Smooth muscle cell (in vitro differentiated cells): ENCODE measurements at regions not wholly inside any gene's neighbourhood (a gene's known extent, or its start where the extent isn't known, plus 50 kb on each side); places are given as distances from the start of the nearest gene placed in this dataset.
"Not testable (repeated sequence)": the region's sequence is repeated elsewhere in the genome, so short reads cannot be mapped to it uniquely, and the experiment has no call there.

Source experiments
- DNase-seq: peaks from one replicate; lab custom pipeline; 2025; ENCODE audit not compliant: unreplicated experiment; lab: John Stamatoyannopoulos, UW
- H2AFZ ChIP-seq: fragments of 200-600 bp; sonication (generic); 2 replicates; pipeline ENCODE4 v1.6.0; 2016; ENCODE audit warnings: antibody characterized with exemption, low read depth, mild to moderate bottlenecking
- H3F3A ChIP-seq: fragments of 200-600 bp; sonication (generic); 2 replicates; pipeline ENCODE4 v1.6.0; 2017; ENCODE audit warnings: antibody characterized with exemption, low read depth
- H3K27ac ChIP-seq: fragments of 200-600 bp; sonication (generic); 2 replicates; pipeline ENCODE4 v1.5.1; 2016; ENCODE audit warnings: low read depth, mild to moderate bottlenecking
- H3K27me3 ChIP-seq: fragments of 200-600 bp; sonication (generic); 2 replicates; pipeline ENCODE4 v1.6.1; 2016; ENCODE audit warnings: low read depth, mild to moderate bottlenecking
- H3K36me3 ChIP-seq: fragments of 200-600 bp; sonication (generic); 2 replicates; pipeline ENCODE4 v1.5.1; 2016; ENCODE audit warnings: low read depth
- H3K4me1 ChIP-seq: fragments of 200-600 bp; sonication (generic); 2 replicates; pipeline ENCODE4 v1.5.1; 2016; ENCODE audit warnings: low read depth
- H3K4me2 ChIP-seq: fragments of 200-600 bp; sonication (generic); 2 replicates; pipeline ENCODE4 v1.6.0; 2016; ENCODE audit warnings: mild to moderate bottlenecking
- H3K4me3 ChIP-seq: fragments of 200-600 bp; sonication (generic); 2 replicates; pipeline ENCODE4 v1.5.1; 2016; ENCODE audit warnings: mild to moderate bottlenecking
- H3K79me2 ChIP-seq: fragments of 200-600 bp; sonication (generic); 2 replicates; pipeline ENCODE4 v1.6.0; 2016; ENCODE audit warnings: low read depth, mild to moderate bottlenecking
- H3K9ac ChIP-seq: fragments of 200-600 bp; sonication (generic); 2 replicates; pipeline ENCODE4 v1.6.0; 2016; ENCODE audit warnings: low read depth
- H3K9me3 ChIP-seq: fragments of 200-600 bp; sonication (generic); replicated peaks from 2 replicates; pipeline ENCODE4 v1.5.1; 2016; ENCODE audit warnings: low read depth
- H4K20me1 ChIP-seq: fragments of 200-600 bp; sonication (generic); 2 replicates; pipeline ENCODE4 v1.6.0; 2016; ENCODE audit warnings: low read depth
- CTCF ChIP-seq: fragments of 200-600 bp; sonication (generic); IDR thresholded peaks from 2 replicates; pipeline ENCODE4 v1.5.1; 2017; ENCODE audit warnings: borderline replicate concordance, mild to moderate bottlenecking, antibody characterized with exemption; ENCODE audit not compliant: insufficient read depth, poor library complexity, severe bottlenecking
- WGBS: methylation state at CpG from one replicate; pipeline ENCODE4 v1.1.7; 2016; ENCODE audit warnings: low lambda C conversion rate; 5-methylcytosine and 5-hydroxymethylcytosine counted together

GRCh38 chrX:55161581-55161980, 58.6 kb upstream of the PAGE5 start:
- H3K9ac ChIP-seq: peak overlapping the region; percentile 68
- H4K20me1 ChIP-seq: no peaks in the 10 kb centered on the region
- no peaks in the 10 kb centered on the region for H3K36me3 ChIP-seq
- peak overlapping the region; percentile 84 for H3K27ac ChIP-seq
- H3K9me3 ChIP-seq: no peaks in the 10 kb centered on the region
- H2AFZ ChIP-seq: peak overlapping the region; percentile 67
- H3F3A ChIP-seq: no peaks in the 10 kb centered on the region
- DNase-seq: no peak
- H3K4me1 ChIP-seq: peaks cover 5% of the 10 kb centered on the region
- no peaks in the 10 kb centered on the region for H3K27me3 ChIP-seq
- peak overlapping the region; percentile 74 for H3K4me3 ChIP-seq
- WGBS: 56% methylated on average over 12 of the region's 12 CpGs
- no peak for TF ChIP-seq CTCF
- H3K79me2 ChIP-seq: no peaks in the 10 kb centered on the region
- H3K4me2 ChIP-seq: peak overlapping the region; percentile 83

GRCh38 chrX:55163171-55163570, 57.0 kb upstream of the PAGE5 start:
- no peaks in the 10 kb centered on the region for H3K9me3 ChIP-seq
- no peaks in the 10 kb centered on the region for H3K36me3 ChIP-seq
- H3K4me2 ChIP-seq: no peak overlapping the region
- no peaks in the 10 kb centered on the region for H3F3A ChIP-seq
- no peaks in the 10 kb centered on the region for H3K79me2 ChIP-seq
- H3K27ac ChIP-seq: no peak overlapping the region
- no peak overlapping the region for H3K4me3 ChIP-seq
- 83% methylated on average over 3 of the region's 3 CpGs for WGBS
- DNase-seq: no peak
- H3K9ac ChIP-seq: no peak overlapping the region
- TF ChIP-seq CTCF: no peak
- no peak overlapping the region for H2AFZ ChIP-seq
- peaks cover 5% of the 10 kb centered on the region for H3K4me1 ChIP-seq
- H4K20me1 ChIP-seq: no peaks in the 10 kb centered on the region
- H3K27me3 ChIP-seq: no peaks in the 10 kb centered on the region

- H2AFZ ChIP-seq, H3K27ac ChIP-seq, H3K9ac ChIP-seq, H3K27me3 ChIP-seq, H3K4me1 ChIP-seq, H3K4me2 ChIP-seq, H3F3A ChIP-seq, H3K36me3 ChIP-seq, H4K20me1 ChIP-seq, H3K4me3 ChIP-seq, H3K79me2 ChIP-seq, H3K9me3 ChIP-seq, DNase-seq: not testable (repeated sequence)
- 64% methylated on average over 4 of the region's 4 CpGs for WGBS
Observed at GRCh38 chrX:55165026-55165425, 55.1 kb upstream of the PAGE5 start.

GRCh38 chrX:55167124-55167803, 52.9 kb upstream of the PAGE5 start:
- TF ChIP-seq CTCF: no peak
- no peaks in the 10 kb centered on the region for H3F3A ChIP-seq
- no peak overlapping the region for H3K4me2 ChIP-seq
- no peaks in the 10 kb centered on the region for H3K9me3 ChIP-seq
- H3K4me1 ChIP-seq: no peaks in the 10 kb centered on the region
- no peak for DNase-seq
- no peaks in the 10 kb centered on the region for H3K79me2 ChIP-seq
- H3K36me3 ChIP-seq: no peaks in the 10 kb centered on the region
- no peaks in the 10 kb centered on the region for H4K20me1 ChIP-seq
- H3K9ac ChIP-seq: no peak overlapping the region
- no peaks in the 10 kb centered on the region for H3K27me3 ChIP-seq
- no peak overlapping the region for H3K4me3 ChIP-seq
- 66% methylated on average over 3 of the region's 3 CpGs for WGBS
- no peak overlapping the region for H3K27ac ChIP-seq
- H2AFZ ChIP-seq: no peak overlapping the region
